ENCODE measurements at regions not wholly inside any gene's neighbourhood (a gene's known extent, or its start where the extent isn't known, plus 50 kb on each side); places are given as distances from the start of the nearest gene placed in this dataset.

- no peak for TF ChIP-seq ZBTB26 (CRISPR knock-in tag; IDR thresholded peaks at IDR 0.05)
- no peak for TF ChIP-seq ZNF212 (CRISPR knock-in tag; IDR thresholded peaks at IDR 0.05)
Observed at GRCh38 chr10:11387551-11388222, 223.8 kb downstream of the USP6NL start (continued).

GRCh38 chr10:11387044-11387443, 224.4 kb downstream of the USP6NL start:
- WGBS (ENCODE audit: insufficient coverage, low coverage, missing lambda C conversion rate): 2% methylated on average over 9 of the region's 9 CpGs
- H3K79me2 ChIP-seq (ENCODE audit: control insufficient read depth, insufficient read depth, low read length): no peaks in the 10 kb centered on the region
- in situ Hi-C loops (cut with MboI): no loop called here
- no peaks in the 10 kb centered on the region for H3K9me3 ChIP-seq (replicated peaks; ENCODE audit: control insufficient read depth, insufficient read depth, low read depth, low read length)
- no peaks in the 10 kb centered on the region for H3K9me1 ChIP-seq (ENCODE audit: control insufficient read depth, insufficient read depth, low read length)
- intact Hi-C loops (cut with micrococcal nuclease): no loop called here
- H4K20me1 ChIP-seq (replicated peaks; ENCODE audit: control insufficient read depth, insufficient read depth, low read length): no peaks in the 10 kb centered on the region
- peaks cover 35 to 58% of the 10 kb centered on the region in 2 experiments for H3K27me3 ChIP-seq (ENCODE audit: control insufficient read depth in 2 of 2, insufficient read depth in 2 of 2, low read length in 2 of 2)
- H3K4me2 ChIP-seq (ENCODE audit: insufficient read depth, low read length): no peak overlapping the region
- no peaks in the 10 kb centered on the region for H3K4me1 ChIP-seq (replicated peaks in 1 of 2; ENCODE audit: control insufficient read depth in 2 of 2, insufficient read depth in 2 of 2, low read length in 2 of 2)
- DNase-seq (ENCODE audit: extremely low read depth in 1 of 4, low spot score in 3 of 4): no peak
- H3K9ac ChIP-seq (ENCODE audit: insufficient read depth in 1 of 2, low read depth in 2 of 2, low read length in 2 of 2): no peak overlapping the region
- H3K27ac ChIP-seq (ENCODE audit: extremely low read depth, low read depth, low read length): no peak overlapping the region
- no peak for ATAC-seq
- FAIRE-seq: no peak
- ChIA-PET CTCF (ENCODE audit: low intra/inter-chr PET ratio) (no interaction called here), POLR2A (interaction anchor here (1.3 kb wide), 1 partner anchor 493 kb away, joined by 3 read pairs; no protein-coding TSS in a partner anchor)
- no peak overlapping the region for H2AFZ ChIP-seq (ENCODE audit: low read depth, low read length)
- TF ChIP-seq MLLT1 (IDR thresholded peaks at IDR 0.05) (no peak), NR0B1 (IDR thresholded peaks at IDR 0.05; ENCODE audit: partially characterized antibody) (no peak)
- H3K36me3 ChIP-seq (ENCODE audit: control insufficient read depth, insufficient read depth, low read length): no peaks in the 10 kb centered on the region
- H3K4me3 ChIP-seq: no peak overlapping the region
- no TSS peak for BruUV-seq (replicated peaks)

Measured in K562 (cell line).